PC-9 (cell line): ENCODE measurements at regions not wholly inside any gene's neighbourhood (a gene's known extent, or its start where the extent isn't known, plus 50 kb on each side); places are given as distances from the start of the nearest gene placed in this dataset.

Source experiments
- EZH2 ChIP-seq: fragments of 200-600 bp; sonication (generic); IDR thresholded peaks from 2 replicates; pipeline ENCODE4 v1.8.0; 2017; ENCODE audit warnings: antibody characterized with exemption, low read depth
- TF ChIP-seq, protein P1 (sequence below): fragments of 200-600 bp; sonication (generic); conservative IDR thresholded peaks from 2 replicates; pipeline ENCODE4 v1.6.1; 2017; ENCODE audit warnings: mixed run types, antibody characterized with exemption, mild to moderate bottlenecking, moderate library complexity

DNA sequence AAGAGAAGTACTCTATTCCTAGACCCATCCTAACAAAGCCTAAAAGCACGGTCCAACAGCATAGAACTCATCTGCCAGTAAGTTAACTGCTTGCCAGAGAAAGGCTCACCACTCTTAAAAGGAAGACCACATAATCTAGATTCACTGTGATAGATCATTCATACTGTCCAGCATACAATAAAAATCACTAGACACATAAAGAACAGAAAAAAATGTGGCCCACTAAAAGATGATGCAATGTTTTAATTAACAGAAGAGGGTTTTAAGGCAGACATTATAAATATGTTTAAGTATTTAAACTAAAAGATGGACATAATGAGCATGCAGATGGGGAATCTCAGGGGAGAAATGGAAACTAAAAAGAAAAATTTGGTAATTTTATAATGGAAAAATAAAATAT, 157.5 kb upstream of the CDH4 start:
- TF ChIP-seq, protein P1, sequence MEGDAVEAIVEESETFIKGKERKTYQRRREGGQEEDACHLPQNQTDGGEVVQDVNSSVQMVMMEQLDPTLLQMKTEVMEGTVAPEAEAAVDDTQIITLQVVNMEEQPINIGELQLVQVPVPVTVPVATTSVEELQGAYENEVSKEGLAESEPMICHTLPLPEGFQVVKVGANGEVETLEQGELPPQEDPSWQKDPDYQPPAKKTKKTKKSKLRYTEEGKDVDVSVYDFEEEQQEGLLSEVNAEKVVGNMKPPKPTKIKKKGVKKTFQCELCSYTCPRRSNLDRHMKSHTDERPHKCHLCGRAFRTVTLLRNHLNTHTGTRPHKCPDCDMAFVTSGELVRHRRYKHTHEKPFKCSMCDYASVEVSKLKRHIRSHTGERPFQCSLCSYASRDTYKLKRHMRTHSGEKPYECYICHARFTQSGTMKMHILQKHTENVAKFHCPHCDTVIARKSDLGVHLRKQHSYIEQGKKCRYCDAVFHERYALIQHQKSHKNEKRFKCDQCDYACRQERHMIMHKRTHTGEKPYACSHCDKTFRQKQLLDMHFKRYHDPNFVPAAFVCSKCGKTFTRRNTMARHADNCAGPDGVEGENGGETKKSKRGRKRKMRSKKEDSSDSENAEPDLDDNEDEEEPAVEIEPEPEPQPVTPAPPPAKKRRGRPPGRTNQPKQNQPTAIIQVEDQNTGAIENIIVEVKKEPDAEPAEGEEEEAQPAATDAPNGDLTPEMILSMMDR, result no peak
- TF ChIP-seq EZH2, result no peak
